Muscle of back (tissue), 3 donors: ENCODE measurements at regions not wholly inside any gene's neighbourhood (a gene's known extent, or its start where the extent isn't known, plus 50 kb on each side); places are given as distances from the start of the nearest gene placed in this dataset.

Experiments
- DNase-seq, 3 donors: peaks; one replicate each; pipeline versions ENCODE4 v3.0.0 to v3.0.0-alpha.2; 2013

DNA sequence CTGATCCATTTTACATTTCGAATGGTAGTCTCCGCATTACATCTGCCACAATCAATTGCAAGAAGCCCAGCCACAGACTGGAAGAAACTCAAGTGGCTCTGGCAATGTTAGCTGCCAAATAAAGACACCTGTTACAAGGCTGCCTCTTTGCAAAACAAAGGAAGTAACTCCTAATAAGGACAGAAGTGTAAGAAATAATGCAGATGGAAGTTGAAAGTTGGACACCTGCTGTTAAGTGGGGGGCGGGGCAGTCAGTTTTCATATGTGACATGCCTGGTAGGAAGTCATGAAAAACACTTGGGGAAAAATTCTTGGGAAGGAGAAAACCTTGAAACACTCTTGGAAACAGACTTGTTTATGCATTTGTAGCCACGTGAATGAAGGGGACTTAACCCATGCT is 54.1 kb upstream of the ATP2C1 start:
- peak; percentile 47 to 52 (median 51) for DNase-seq

DNA sequence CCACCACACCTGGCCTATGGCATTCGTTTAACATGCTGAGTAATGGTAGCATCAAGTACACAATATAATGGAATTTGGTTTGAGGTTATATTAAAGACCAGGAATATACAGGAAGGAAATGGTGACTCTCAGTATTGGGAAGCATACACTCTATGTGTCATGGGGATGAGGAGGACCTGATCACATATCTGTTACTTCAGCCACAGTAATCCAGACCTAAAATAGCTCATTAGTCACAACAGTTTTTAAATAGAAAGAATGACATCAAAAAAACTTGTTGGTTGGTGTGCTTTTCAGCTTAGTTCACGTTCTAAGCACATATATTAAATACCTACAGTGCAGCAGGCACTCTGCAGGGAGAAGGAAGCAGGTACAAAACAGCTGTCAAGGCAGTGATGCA is 52.5 kb upstream of the ATP2C1 start:
- no peak for DNase-seq

DNA sequence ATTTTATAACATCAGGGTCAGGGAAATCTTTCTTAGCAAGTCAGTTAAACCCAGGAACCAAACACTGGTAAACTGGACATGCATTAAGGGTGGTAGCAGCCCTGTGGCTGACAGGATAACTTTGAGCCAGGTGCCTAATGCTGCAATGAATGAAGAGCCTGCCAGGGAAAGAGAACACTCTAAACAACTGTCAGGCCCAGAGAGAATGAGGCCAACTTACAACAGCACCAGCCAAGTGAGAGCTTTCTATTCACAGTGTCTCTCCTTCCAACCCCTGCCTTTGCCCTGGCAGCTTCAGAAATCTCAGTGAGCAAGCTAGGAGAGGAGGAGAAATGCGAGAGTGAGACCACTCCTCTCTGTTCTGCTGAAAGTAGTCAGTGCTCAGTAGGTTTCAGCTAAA is 50.4 kb upstream of the ATP2C1 start:
- peak; percentile 49 to 65 (median 54) for DNase-seq
